Ishikawa (cell line): ENCODE measurements at regions not wholly inside any gene's neighbourhood (a gene's known extent, or its start where the extent isn't known, plus 50 kb on each side); places are given as distances from the start of the nearest gene placed in this dataset.

Experiments used
- CEBPB ChIP-seq: IDR thresholded peaks from 2 replicates; pipeline ENCODE4 v1.6.1; 2012
- CREB1 ChIP-seq: IDR thresholded peaks from 2 replicates; pipeline ENCODE4 v1.6.1; 2012; ENCODE audit warnings: low read depth
- EGR1 ChIP-seq: IDR thresholded peaks from 2 replicates; pipeline ENCODE4 v1.6.1; 2012
- EP300 ChIP-seq: IDR thresholded peaks from 2 replicates; pipeline ENCODE4 v1.6.1; 2012; ENCODE audit warnings: borderline replicate concordance
- FOXM1 ChIP-seq: IDR thresholded peaks from 2 replicates; pipeline ENCODE4 v1.6.1; 2012; ENCODE audit warnings: low read depth, borderline replicate concordance
- NFIC ChIP-seq: IDR thresholded peaks from 2 replicates; pipeline ENCODE4 v1.6.1; 2012
- RAD21 ChIP-seq: IDR thresholded peaks from 2 replicates; pipeline ENCODE4 v1.6.1; 2012; ENCODE audit warnings: low read depth
- TAF1 ChIP-seq: IDR thresholded peaks from 2 replicates; pipeline ENCODE4 v1.6.1; 2012; ENCODE audit warnings: low read depth, mild to moderate bottlenecking
- TCF12 ChIP-seq: IDR thresholded peaks from 2 replicates; pipeline ENCODE4 v1.6.1; 2012; ENCODE audit warnings: low read depth
- TEAD4 ChIP-seq: IDR thresholded peaks from 2 replicates; pipeline ENCODE4 v1.6.1; 2012
- USF1 ChIP-seq: IDR thresholded peaks from 2 replicates; pipeline ENCODE4 v1.6.1; 2012
- YY1 ChIP-seq: IDR thresholded peaks from 2 replicates; pipeline ENCODE4 v1.6.1; 2012; ENCODE audit warnings: low read depth
- ZBTB7A ChIP-seq: IDR thresholded peaks from 2 replicates; pipeline ENCODE4 v1.6.1; 2012; ENCODE audit warnings: low read depth
- TF ChIP-seq, protein P1 (sequence below): IDR thresholded peaks from 2 replicates; pipeline ENCODE4 v1.6.1; 2012
- TF ChIP-seq, protein P2 (sequence below): IDR thresholded peaks from 2 replicates; pipeline ENCODE4 v1.6.1; 2012; ENCODE audit warnings: low read depth, mild to moderate bottlenecking

DNA sequence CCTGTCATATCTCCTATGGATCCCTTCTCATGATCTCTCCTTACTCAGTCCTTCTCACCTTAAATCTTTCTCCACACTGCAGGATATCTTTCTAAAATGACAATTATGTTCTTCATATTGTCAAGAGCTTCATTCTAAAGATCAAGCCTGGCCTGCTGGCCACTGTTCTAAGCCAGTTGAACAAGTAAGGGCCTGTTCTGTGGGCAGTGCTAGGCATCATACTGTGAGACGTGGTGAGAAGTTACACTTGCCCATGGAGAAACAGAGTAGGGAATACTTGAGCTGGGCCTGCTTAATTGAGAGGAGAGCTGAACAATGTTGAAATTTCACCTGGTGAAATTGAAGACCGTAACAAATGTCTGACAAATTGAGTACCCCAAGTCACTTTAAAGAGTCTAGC lies 184.1 kb upstream of the RASGRP1 start:
- TF ChIP-seq YY1 (no peak), EP300 (no peak), EGR1 (no peak), ZBTB7A (no peak), TEAD4 (no peak), FOXM1 (no peak), RAD21 (no peak), USF1 (no peak), CREB1 (no peak), NFIC (no peak), TCF12 (no peak), CEBPB (no peak), TAF1 (no peak)
- TF ChIP-seq, protein P1, sequence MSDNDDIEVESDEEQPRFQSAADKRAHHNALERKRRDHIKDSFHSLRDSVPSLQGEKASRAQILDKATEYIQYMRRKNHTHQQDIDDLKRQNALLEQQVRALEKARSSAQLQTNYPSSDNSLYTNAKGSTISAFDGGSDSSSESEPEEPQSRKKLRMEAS = no peak
- TF ChIP-seq, protein P2, sequence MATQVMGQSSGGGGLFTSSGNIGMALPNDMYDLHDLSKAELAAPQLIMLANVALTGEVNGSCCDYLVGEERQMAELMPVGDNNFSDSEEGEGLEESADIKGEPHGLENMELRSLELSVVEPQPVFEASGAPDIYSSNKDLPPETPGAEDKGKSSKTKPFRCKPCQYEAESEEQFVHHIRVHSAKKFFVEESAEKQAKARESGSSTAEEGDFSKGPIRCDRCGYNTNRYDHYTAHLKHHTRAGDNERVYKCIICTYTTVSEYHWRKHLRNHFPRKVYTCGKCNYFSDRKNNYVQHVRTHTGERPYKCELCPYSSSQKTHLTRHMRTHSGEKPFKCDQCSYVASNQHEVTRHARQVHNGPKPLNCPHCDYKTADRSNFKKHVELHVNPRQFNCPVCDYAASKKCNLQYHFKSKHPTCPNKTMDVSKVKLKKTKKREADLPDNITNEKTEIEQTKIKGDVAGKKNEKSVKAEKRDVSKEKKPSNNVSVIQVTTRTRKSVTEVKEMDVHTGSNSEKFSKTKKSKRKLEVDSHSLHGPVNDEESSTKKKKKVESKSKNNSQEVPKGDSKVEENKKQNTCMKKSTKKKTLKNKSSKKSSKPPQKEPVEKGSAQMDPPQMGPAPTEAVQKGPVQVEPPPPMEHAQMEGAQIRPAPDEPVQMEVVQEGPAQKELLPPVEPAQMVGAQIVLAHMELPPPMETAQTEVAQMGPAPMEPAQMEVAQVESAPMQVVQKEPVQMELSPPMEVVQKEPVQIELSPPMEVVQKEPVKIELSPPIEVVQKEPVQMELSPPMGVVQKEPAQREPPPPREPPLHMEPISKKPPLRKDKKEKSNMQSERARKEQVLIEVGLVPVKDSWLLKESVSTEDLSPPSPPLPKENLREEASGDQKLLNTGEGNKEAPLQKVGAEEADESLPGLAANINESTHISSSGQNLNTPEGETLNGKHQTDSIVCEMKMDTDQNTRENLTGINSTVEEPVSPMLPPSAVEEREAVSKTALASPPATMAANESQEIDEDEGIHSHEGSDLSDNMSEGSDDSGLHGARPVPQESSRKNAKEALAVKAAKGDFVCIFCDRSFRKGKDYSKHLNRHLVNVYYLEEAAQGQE = no peak

GRCh38 chr15:38750786-38751185 lies 186.2 kb upstream of the RASGRP1 start:
- TF ChIP-seq TEAD4 (no peak), CREB1 (no peak), USF1 (no peak), NFIC (no peak), ZBTB7A (no peak), CEBPB (no peak), YY1 (no peak)
- TF ChIP-seq, protein P1 = no peak

DNA sequence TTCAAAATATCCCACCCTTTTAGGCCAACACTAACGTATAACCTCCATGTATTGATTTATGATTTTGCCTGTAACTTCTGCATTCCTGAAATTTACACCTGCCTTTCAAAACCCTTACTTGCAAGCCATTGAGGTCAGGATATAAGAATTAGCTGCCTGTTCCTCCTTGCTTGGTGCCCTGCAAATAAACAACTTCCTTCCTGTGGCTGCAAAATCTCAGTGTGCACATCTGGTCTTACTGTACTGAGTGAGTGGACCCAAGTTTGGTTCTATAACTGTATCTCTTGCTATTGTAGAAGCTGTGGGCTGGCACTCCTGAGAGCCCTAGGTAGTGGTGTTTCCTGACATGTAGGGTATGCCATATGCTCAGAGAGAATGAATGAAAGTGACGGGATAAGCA lies 191.1 kb upstream of the RASGRP1 start:
- TF ChIP-seq EGR1 = no peak
- TF ChIP-seq CREB1 = no peak
- TF ChIP-seq, protein P2 = no peak
- TF ChIP-seq YY1 = no peak
- no peak for TF ChIP-seq FOXM1
- TF ChIP-seq ZBTB7A = no peak
- TF ChIP-seq, protein P1 = no peak
- TF ChIP-seq TCF12 = no peak
- no peak for TF ChIP-seq CEBPB
- TF ChIP-seq TEAD4 = no peak
- TF ChIP-seq EP300 = no peak
- no peak for TF ChIP-seq USF1
- TF ChIP-seq NFIC = no peak
- no peak for TF ChIP-seq RAD21
- no peak for TF ChIP-seq TAF1

DNA sequence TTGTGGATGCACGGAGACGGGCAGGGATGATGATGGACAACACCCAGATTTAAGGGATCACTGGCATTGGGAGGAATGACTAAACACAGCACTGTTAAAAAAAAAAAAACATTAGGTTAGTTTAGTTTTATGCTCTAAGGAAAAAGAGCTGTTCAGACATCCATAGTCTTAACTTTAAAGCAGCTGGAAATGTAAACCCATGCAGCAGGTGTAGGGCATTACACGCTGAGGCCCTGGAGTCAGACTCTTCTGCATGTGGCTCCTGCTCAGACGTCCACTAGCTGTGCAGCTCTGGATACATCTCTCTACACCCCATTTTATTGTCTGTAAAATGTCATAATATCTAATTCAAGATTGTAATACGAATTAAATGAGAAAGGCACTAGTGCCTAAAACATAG lies 191.8 kb upstream of the RASGRP1 start:
- TF ChIP-seq NFIC (no peak), USF1 (no peak), CREB1 (no peak), TCF12 (no peak), EP300 (no peak), RAD21 (no peak), YY1 (no peak)
- TF ChIP-seq, protein P2 = no peak
- TF ChIP-seq, protein P1 = no peak
